Loucy (cell line): ENCODE measurements at regions not wholly inside any gene's neighbourhood (a gene's known extent, or its start where the extent isn't known, plus 50 kb on each side); places are given as distances from the start of the nearest gene placed in this dataset.

ENCODE experiments used
- EZH2phosphoT487 ChIP-seq: fragments of 200-600 bp; IDR thresholded peaks from 2 replicates; pipeline ENCODE4 v1.6.1; 2018; ENCODE audit warnings: antibody characterized with exemption, mild to moderate bottlenecking, moderate library complexity, borderline replicate concordance
- TF ChIP-seq, protein P1 (sequence below): fragments of 200-600 bp; sonication (generic); conservative IDR thresholded peaks from 2 replicates; pipeline ENCODE4 v1.5.1; 2014; ENCODE audit warnings: mild to moderate bottlenecking, antibody characterized with exemption, low read length

- TF ChIP-seq, protein P1, sequence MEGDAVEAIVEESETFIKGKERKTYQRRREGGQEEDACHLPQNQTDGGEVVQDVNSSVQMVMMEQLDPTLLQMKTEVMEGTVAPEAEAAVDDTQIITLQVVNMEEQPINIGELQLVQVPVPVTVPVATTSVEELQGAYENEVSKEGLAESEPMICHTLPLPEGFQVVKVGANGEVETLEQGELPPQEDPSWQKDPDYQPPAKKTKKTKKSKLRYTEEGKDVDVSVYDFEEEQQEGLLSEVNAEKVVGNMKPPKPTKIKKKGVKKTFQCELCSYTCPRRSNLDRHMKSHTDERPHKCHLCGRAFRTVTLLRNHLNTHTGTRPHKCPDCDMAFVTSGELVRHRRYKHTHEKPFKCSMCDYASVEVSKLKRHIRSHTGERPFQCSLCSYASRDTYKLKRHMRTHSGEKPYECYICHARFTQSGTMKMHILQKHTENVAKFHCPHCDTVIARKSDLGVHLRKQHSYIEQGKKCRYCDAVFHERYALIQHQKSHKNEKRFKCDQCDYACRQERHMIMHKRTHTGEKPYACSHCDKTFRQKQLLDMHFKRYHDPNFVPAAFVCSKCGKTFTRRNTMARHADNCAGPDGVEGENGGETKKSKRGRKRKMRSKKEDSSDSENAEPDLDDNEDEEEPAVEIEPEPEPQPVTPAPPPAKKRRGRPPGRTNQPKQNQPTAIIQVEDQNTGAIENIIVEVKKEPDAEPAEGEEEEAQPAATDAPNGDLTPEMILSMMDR, result no peak
- TF ChIP-seq EZH2phosphoT487, result no peak
These were observed 66.2 kb upstream of the RALGAPA2 start for GRCh38 chr20:20778676-20779075.
